ENCODE measurements at regions not wholly inside any gene's neighbourhood (a gene's known extent, or its start where the extent isn't known, plus 50 kb on each side); places are given as distances from the start of the nearest gene placed in this dataset.

DNA sequence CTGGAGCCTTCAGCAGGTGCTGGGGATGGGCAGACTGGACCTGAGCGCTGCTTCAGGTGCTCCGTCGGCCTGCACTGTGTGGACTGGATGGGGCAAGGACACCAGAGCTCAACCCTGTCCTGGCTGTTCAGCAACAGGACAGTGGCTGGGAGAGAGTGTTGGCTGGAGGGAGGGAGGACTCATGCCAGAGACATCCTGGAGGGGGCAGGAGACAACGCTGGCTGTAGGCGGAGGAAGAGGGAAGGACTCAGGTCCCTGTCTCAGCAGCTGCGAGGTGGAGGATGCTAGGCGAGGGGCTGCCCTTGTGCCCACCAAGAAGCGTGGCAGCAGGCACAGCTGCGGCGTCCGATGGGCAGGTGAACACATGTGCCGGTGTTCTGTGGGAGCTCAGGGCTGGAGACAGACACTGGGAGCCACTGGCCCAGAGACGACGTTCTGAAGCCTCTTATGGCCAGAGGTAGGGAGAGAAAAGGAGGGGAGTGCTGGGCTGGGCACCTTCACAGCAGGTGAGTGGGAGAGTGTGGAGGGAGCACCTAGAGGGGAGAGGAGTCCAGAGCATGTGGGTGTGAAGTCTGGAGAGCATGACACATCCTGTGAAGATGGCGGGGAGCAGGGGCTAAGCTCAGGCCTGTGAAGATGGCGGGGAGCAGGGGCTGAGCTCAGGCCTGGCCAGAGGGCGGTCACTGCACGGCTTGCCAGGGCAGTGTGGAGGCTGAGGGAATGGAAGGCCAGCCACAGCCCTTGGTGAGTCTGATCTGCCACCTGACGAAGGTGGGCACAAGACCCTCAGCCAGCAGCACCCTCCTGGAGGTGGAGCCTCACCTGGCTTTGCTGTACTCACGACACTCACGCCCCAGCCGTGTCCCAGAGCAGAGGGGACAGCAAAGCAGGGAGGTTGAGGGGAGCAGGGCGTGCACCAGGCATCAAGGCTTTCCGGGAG is 79.1 kb upstream of the FCN1 start:
- Mint-ChIP-seq H3K36me3 (ENCODE audit: insufficient read depth in 1 of 3, low read depth in 3 of 3) (peaks cover 11 to 30% (median 17%) of the 10 kb centered on the region in 3 experiments), H3K4me1 (peaks cover 12 to 18% of the 10 kb centered on the region in 2 experiments), H3K27me3 (ENCODE audit: low read depth) (peaks cover 27% of the 10 kb centered on the region), H3K27ac (0 out of 7 replicates have a peak overlapping the region, but pooled peaks of 1 of the 3 experiments have one; percentile 8), H3K4me3 (no peak overlapping the region), H3K9me3 (peaks cover 51% of the 10 kb centered on the region in 2 experiments)
- Histone ChIP-seq H4K20me1 (ENCODE audit: control insufficient read depth, insufficient read depth, insufficient read length) (no peaks in the 10 kb centered on the region), H2BK15ac (ENCODE audit: low read depth, low read length) (no peak overlapping the region), H3T11ph (ENCODE audit: low read length) (no peak overlapping the region), H3K4ac (ENCODE audit: low read depth, low read length) (no peak overlapping the region), H3K4me2 (ENCODE audit: insufficient read depth, insufficient read length, low read length) (no peak overlapping the region), H2BK120ac (ENCODE audit: low read depth, low read length, poor library complexity, severe bottlenecking) (no peak overlapping the region), H4K8ac (replicated peaks; ENCODE audit: insufficient read length, low read depth, low read length) (no peak overlapping the region), H3K14ac (ENCODE audit: insufficient read depth, low read length) (no peak overlapping the region), H3K23ac (ENCODE audit: insufficient read length, low read depth, low read length) (no peak overlapping the region), H4K91ac (ENCODE audit: insufficient read length, low read depth, low read length) (no peak overlapping the region), H3K18ac (ENCODE audit: insufficient read length, low read depth, low read length) (no peak overlapping the region), H3K56ac (ENCODE audit: insufficient read length, low read depth, low read length) (no peak overlapping the region), H2AK5ac (ENCODE audit: insufficient read length, low read length) (no peak overlapping the region), H3K9me3 (ENCODE audit: control insufficient read depth, low read depth, low read length) (peaks cover 30% of the 10 kb centered on the region), H2BK12ac (ENCODE audit: insufficient read length, low read depth, low read length) (no peak overlapping the region), H3K9ac (ENCODE audit: extremely low read depth, insufficient read length, low read length) (no peak overlapping the region), H3K23me2 (ENCODE audit: insufficient read length, low read depth, low read length, poor library complexity, severe bottlenecking) (no peaks in the 10 kb centered on the region), H3K27me3 (ENCODE audit: insufficient read depth, low read length) (no peaks in the 10 kb centered on the region), H2AFZ (ENCODE audit: low read length) (no peak overlapping the region), H2BK5ac (ENCODE audit: insufficient read length, low read length) (no peak overlapping the region), H3K4me1 (ENCODE audit: insufficient read depth, low read length) (no peaks in the 10 kb centered on the region; the same call in 1 of the 2 replicates), H3K27ac (ENCODE audit: insufficient read length, low read depth, low read length) (no peak overlapping the region), H3K79me2 (ENCODE audit: insufficient read depth, low read length) (no peaks in the 10 kb centered on the region), H3K79me1 (ENCODE audit: insufficient read depth, low read depth, low read length, poor library complexity, severe bottlenecking) (no peaks in the 10 kb centered on the region), H4K5ac (ENCODE audit: insufficient read length, low read depth, low read length) (no peak overlapping the region), H2BK20ac (ENCODE audit: low read depth, low read length, poor library complexity, severe bottlenecking) (no peak overlapping the region)
- no peak for TF ChIP-seq CTCF (conservative IDR thresholded peaks at IDR 0.05)
- DNase-seq, result no peak
- no CpG with 5 or more reads among the region's 24 CpGs for WGBS (ENCODE audit: extremely low coverage, insufficient read length, low lambda C conversion rate)

Data from H9 (cell line).